Esophagus squamous epithelium (tissue), 5 donors: ENCODE measurements at regions not wholly inside any gene's neighbourhood (a gene's known extent, or its start where the extent isn't known, plus 50 kb on each side); places are given as distances from the start of the nearest gene placed in this dataset.

Experiments
- DNase-seq: peaks from one replicate; lab custom pipeline; 2025; lab: John Stamatoyannopoulos, UW
- H3K27ac ChIP-seq, 4 donors: fragments of 200-600 bp; sonication (generic); one replicate each; pipeline ENCODE4 v1.5.1; 2016 to 2019; ENCODE audit warnings: mild to moderate bottlenecking in 1 of 4
- H3K27me3 ChIP-seq, 4 donors: fragments of 200-600 bp; sonication (generic); 1 replicate in 3 of 4; 2 replicates in 1 of 4; pipeline versions ENCODE4 v1.5.1 to v1.6.0; 2017 to 2021; ENCODE audit warnings: antibody characterized with exemption in 1 of 4
- H3K36me3 ChIP-seq, 3 donors: fragments of 200-600 bp; sonication (generic); one replicate each; pipeline ENCODE4 v1.5.1; 2016 to 2019
- H3K4me1 ChIP-seq, 3 donors: fragments of 200-600 bp; sonication (generic); one replicate each; pipeline ENCODE4 v1.5.1; 2017 to 2019
- H3K4me3 ChIP-seq, 4 donors: fragments of 200-600 bp; sonication (generic); 1 replicate in 3 of 4; 2 replicates in 1 of 4; pipeline ENCODE4 v1.5.1; 2016 to 2019; ENCODE audit warnings: mild to moderate bottlenecking in 2 of 4, moderate library complexity in 1 of 4
- H3K9me3 ChIP-seq, 3 donors: fragments of 200-600 bp; sonication (generic); one replicate each; pipeline ENCODE4 v1.5.1; 2016 to 2019
- CTCF ChIP-seq, 6 experiments: fragments of 450-650 bp in 4 of 6; fragments of 200-600 bp in 2 of 6; sonication (generic) in 2 of 6; IDR thresholded peaks; one replicate each; pipeline ENCODE4 v1.5.1; 2016 to 2019; ENCODE audit warnings: antibody characterized with exemption in 6 of 6, mild to moderate bottlenecking in 4 of 6, moderate library complexity in 4 of 6
- POLR2A ChIP-seq, 4 donors: fragments of 450-650 bp; IDR thresholded peaks; one replicate each; pipeline ENCODE4 v1.6.1; 2017; ENCODE audit warnings: antibody characterized with exemption in 4 of 4, mild to moderate bottlenecking in 4 of 4, moderate library complexity in 3 of 4
- WGBS, 2 donors: methylation state at CpG; one replicate each; pipeline ENCODE4 v1.1.5; 2018; 5-methylcytosine and 5-hydroxymethylcytosine counted together
- intact Hi-C: fragments of 100-400 bp; cut with DNase I; formaldehyde crosslinking; loops from one replicate; pipeline ENCODE4 v1.15.0; 2022
- donor health status: DM: yes; HTN: yes; CAD: no.

GRCh38 chr2:5041501-5041900 lies 650.7 kb upstream of the SOX11 start:
- no peak overlapping the region for H3K27ac ChIP-seq
- 83 to 86% methylated on average over 2 of the region's 2 CpGs for WGBS, 2 donors
- intact Hi-C loops, result no loop called here
- H3K36me3 ChIP-seq, result no peaks in the 10 kb centered on the region
- H3K27me3 ChIP-seq, result no peaks in the 10 kb centered on the region
- no peaks in the 10 kb centered on the region for H3K4me1 ChIP-seq
- peaks cover 0 to 5% (median 0%) of the 10 kb centered on the region in 3 donors for H3K9me3 ChIP-seq
- no peak overlapping the region for H3K4me3 ChIP-seq
- DNase-seq, result no peak
- TF ChIP-seq CTCF (IDR thresholded peaks at IDR 0.05), result no peak
- no peak for TF ChIP-seq POLR2A (IDR thresholded peaks at IDR 0.05)

DNA sequence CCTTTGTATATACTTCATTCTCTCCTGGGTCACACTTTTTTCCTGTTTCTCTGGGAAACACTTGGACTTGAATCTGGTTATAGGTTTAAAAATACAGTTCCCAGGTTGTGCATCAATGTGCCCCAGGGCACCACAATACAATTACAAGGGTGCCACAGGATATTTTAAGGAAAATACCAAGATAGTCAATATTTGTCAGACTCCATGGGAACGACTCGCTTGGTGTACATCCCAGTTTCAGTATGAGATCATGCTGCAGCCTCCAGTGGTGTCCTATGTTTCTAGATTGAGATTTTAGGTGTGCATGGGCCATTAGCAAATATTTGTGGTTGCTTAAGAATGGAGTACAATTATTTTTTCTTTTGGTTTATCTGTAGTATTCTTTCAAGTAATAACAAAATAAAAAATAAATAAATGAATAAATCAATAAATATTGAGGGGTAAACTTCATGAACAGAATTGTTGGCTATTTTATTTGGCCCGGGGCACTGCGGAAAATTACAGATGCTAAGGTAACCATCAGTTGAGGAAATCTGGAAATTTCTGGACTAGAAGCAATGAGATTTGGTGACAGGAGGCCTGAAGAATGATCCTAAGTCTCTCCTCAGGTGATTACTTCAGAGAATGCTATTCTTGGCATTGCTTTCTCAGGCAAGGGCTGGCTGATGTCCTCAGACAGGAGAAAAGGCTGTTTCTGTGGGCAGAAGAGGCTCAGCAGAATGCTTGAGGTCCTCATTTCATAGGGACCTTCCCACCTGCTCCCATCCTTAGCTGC lies 649.3 kb upstream of the SOX11 start:
- Histone ChIP-seq H3K9me3 (peaks cover 0 to 1% (median 0%) of the 10 kb centered on the region in 3 donors), H3K4me1 (no peaks in the 10 kb centered on the region), H3K36me3 (no peaks in the 10 kb centered on the region), H3K4me3 (no peak overlapping the region), H3K27ac (no peak overlapping the region), H3K27me3 (no peaks in the 10 kb centered on the region)
- intact Hi-C loops, result no loop called here
- WGBS, 2 donors, result 53 to 71% methylated on average over 4 of the region's 4 CpGs
- no peak for DNase-seq
- TF ChIP-seq POLR2A (IDR thresholded peaks at IDR 0.05) (no peak), CTCF (IDR thresholded peaks at IDR 0.05) (no peak)

GRCh38 chr2:5051300-5051699 lies 640.9 kb upstream of the SOX11 start:
- Histone ChIP-seq H3K4me1 (no peaks in the 10 kb centered on the region), H3K27ac (no peak overlapping the region), H3K27me3 (no peaks in the 10 kb centered on the region), H3K9me3 (peaks cover 0 to 4% (median 0%) of the 10 kb centered on the region in 3 donors), H3K4me3 (no peak overlapping the region), H3K36me3 (no peaks in the 10 kb centered on the region)
- no peak for TF ChIP-seq CTCF (IDR thresholded peaks at IDR 0.05)
- no peak for TF ChIP-seq POLR2A (IDR thresholded peaks at IDR 0.05)
- intact Hi-C loops, result no loop called here
- WGBS, 2 donors, result 68 to 69% methylated on average over 2 of the region's 2 CpGs
- no peak for DNase-seq

DNA sequence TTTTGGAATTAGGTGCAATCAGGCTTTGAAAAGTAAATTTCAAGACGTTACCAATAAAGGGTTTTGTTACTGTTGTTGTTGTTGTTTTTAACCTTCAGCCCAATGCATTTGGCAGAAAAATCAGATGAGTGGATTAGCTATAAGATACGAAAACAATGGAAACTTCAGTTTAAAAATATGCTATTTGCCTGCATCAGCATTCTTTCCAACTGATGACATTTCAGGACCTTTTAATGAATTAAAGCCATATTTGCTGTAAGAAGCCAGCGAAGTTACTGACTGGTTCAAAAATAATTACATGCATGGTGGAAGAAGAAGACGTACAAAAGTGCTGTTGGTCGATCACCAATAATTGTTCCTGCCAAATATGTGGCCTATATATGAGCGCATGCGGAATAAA lies 639.3 kb upstream of the SOX11 start:
- H3K36me3 ChIP-seq, result no peaks in the 10 kb centered on the region
- H3K27me3 ChIP-seq, result no peaks in the 10 kb centered on the region
- TF ChIP-seq POLR2A (IDR thresholded peaks at IDR 0.05) (no peak), CTCF (IDR thresholded peaks at IDR 0.05) (no peak)
- peaks cover 0 to 4% (median 0%) of the 10 kb centered on the region in 3 donors for H3K9me3 ChIP-seq
- 70% methylated on average over 7 of the region's 7 CpGs for WGBS, 2 donors
- intact Hi-C loops, result no loop called here
- H3K4me3 ChIP-seq, result no peak overlapping the region
- no peaks in the 10 kb centered on the region for H3K4me1 ChIP-seq
- DNase-seq, result no peak
- no peak overlapping the region for H3K27ac ChIP-seq

DNA sequence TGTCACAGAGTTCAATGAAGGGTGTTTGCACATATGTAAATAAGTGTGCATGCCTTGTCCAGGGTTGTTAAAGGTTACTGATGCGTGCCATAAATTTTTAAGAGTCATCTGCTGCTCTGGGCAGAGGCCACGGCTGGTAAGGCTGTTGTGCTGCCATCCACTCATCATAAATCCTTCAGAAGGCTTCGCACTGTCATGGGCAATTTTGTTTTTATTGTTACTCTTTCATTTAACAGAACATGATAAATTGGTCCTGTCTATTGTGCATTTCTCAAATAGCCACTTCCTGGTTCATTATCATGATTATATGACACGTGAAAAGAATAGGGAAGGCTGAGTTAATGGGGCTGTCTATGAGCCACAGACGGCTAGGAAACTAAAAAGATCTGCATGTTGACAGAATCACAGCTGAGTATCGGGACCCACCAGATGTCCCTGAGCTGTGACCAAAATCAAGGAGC lies 634.3 kb upstream of the SOX11 start:
- intact Hi-C loops, result no loop called here
- no peak for TF ChIP-seq POLR2A (IDR thresholded peaks at IDR 0.05)
- no peak for TF ChIP-seq CTCF (IDR thresholded peaks at IDR 0.05)
- WGBS, 2 donors, result 31 to 35% methylated on average over 6 of the region's 6 CpGs
- DNase-seq, result no peak
- H3K27ac ChIP-seq, result no peak overlapping the region
- no peak overlapping the region for H3K4me3 ChIP-seq
- no peaks in the 10 kb centered on the region for H3K36me3 ChIP-seq
- H3K27me3 ChIP-seq, result no peaks in the 10 kb centered on the region
- H3K4me1 ChIP-seq, result no peaks in the 10 kb centered on the region
- H3K9me3 ChIP-seq, result no peaks in the 10 kb centered on the region
